HCT116 (cell line): ENCODE measurements at regions not wholly inside any gene's neighbourhood (a gene's known extent, or its start where the extent isn't known, plus 50 kb on each side); places are given as distances from the start of the nearest gene placed in this dataset.

Source experiments
- ATAC-seq: fragments of 200-7000 bp; cut with Tn5 transposase; 2 replicates; pipeline ENCODE4 v1.9.1; 2020; ENCODE audit warnings: mild to moderate bottlenecking, moderate library complexity
- BruUV-seq: library from RNA; stranded (reverse); fragments of 400-500 nt; replicated peaks from 2 replicates; lab custom pipeline; 2021; lab: Mats Ljungman, UMichigan
- CTCF ChIA-PET: fragments of 300-600 bp; sonication (Branson Sonifier 250); formaldehyde crosslinking; loops from one replicate; lab custom pipeline; 2021; ENCODE audit warnings: antibody characterized with exemption; lab: Charles Lee
- POLR2A ChIA-PET: fragments of 300-600, 350-600 bp; sonication (Branson Sonifier 250); formaldehyde crosslinking; loops from one replicate; lab custom pipeline; 2021; ENCODE audit warnings: antibody characterized with exemption; lab: Charles Lee
- RAD21 ChIA-PET, 2 experiments: fragments of 300-600 bp; sonication (Branson Sonifier 250); formaldehyde crosslinking; loops; one replicate each; lab custom pipeline; 2023; ENCODE audit warnings: low total read pairs in 2 of 2; ENCODE audit not compliant: uncharacterized antibody in 2 of 2, unreplicated experiment in 2 of 2, low non-redundant PET in 1 of 2; lab: Charles Lee
- DNase-seq: peaks from one replicate; pipeline ENCODE4 v3.0.0-alpha.2; 2010; ENCODE audit warnings: low read depth, low spot score
- H2AFZ ChIP-seq: fragments of 200-600 bp; shearing (Covaris generic), sonication (generic); 2 replicates; pipeline ENCODE4 v1.6.1; 2017; ENCODE audit warnings: low read depth, mixed run types, mixed read lengths, antibody characterized with exemption, low read length; ENCODE audit not compliant: poor library complexity, severe bottlenecking
- H3K27ac ChIP-seq: 2 replicates; pipeline ENCODE4 v1.5.1; 2012; ENCODE audit warnings: low read depth, low read length
- H3K27me3 ChIP-seq: fragments of 200-600 bp; sonication (generic); 2 replicates; pipeline ENCODE4 v1.6.1; 2016; ENCODE audit warnings: mixed run types, low read length, mixed read lengths; ENCODE audit not compliant: insufficient read depth
- H3K36me3 ChIP-seq, 2 experiments: fragments of 200-500 bp in 1 of 2; fragments of 200-600 bp in 1 of 2; sonication (Bioruptor generic) in 1 of 2; sonication (generic) in 1 of 2; 2 replicates each; pipeline versions ENCODE4 v1.5.1 to v1.6.1; 2014 to 2016; ENCODE audit warnings: low read length in 2 of 2, inconsistent platforms in 1 of 2, mixed read lengths in 1 of 2, mixed run types in 1 of 2; ENCODE audit not compliant: insufficient read depth in 2 of 2, control insufficient read depth in 1 of 2
- H3K4me1 ChIP-seq, 2 experiments: fragments of 200-600 bp in 1 of 2; sonication (generic) in 1 of 2; 2 replicates each; pipeline versions ENCODE4 v1.5.1 to v1.6.1; 2012 to 2017; ENCODE audit warnings: low read length in 2 of 2, inconsistent platforms in 1 of 2, mild to moderate bottlenecking in 1 of 2, mixed read lengths in 1 of 2, mixed run types in 1 of 2, moderate library complexity in 1 of 2; ENCODE audit not compliant: insufficient read depth in 2 of 2, control insufficient read depth in 1 of 2
- H3K4me2 ChIP-seq: fragments of 200-600 bp; sonication (generic); 2 replicates; pipeline ENCODE4 v1.6.1; 2017; ENCODE audit warnings: mixed run types, low read length, mixed read lengths
- H3K4me3 ChIP-seq, 2 experiments: fragments of 200-600 bp in 1 of 2; sonication (generic) in 1 of 2; replicated peaks in 1 of 2; 2 replicates each; pipeline ENCODE4 v1.5.1; 2011 to 2016; ENCODE audit warnings: low read length in 2 of 2, control low read depth in 1 of 2, low read depth in 1 of 2, mild to moderate bottlenecking in 1 of 2, mixed read lengths in 1 of 2, mixed run types in 1 of 2
- H3K79me2 ChIP-seq: fragments of 200-600 bp; sonication (generic); 2 replicates; pipeline ENCODE4 v1.6.1; 2017; ENCODE audit warnings: mild to moderate bottlenecking, mixed run types, low read length, moderate library complexity, mixed read lengths; ENCODE audit not compliant: insufficient read depth
- H3K9ac ChIP-seq: fragments of 200-600 bp; sonication (generic); 2 replicates; pipeline ENCODE4 v1.6.1; 2016; ENCODE audit warnings: low read length, mixed read lengths
- H3K9me2 ChIP-seq: fragments of 200-600 bp; sonication (generic), shearing (Covaris generic); 2 replicates; pipeline ENCODE4 v1.6.1; 2017; ENCODE audit warnings: mixed run types, mild to moderate bottlenecking, moderate library complexity; ENCODE audit not compliant: insufficient read depth
- H3K9me3 ChIP-seq, 2 experiments: fragments of 200-500 bp in 1 of 2; fragments of 200-600 bp in 1 of 2; sonication (Bioruptor generic) in 1 of 2; sonication (generic) in 1 of 2; 2 replicates each; pipeline ENCODE4 v1.6.1; 2014 to 2017; ENCODE audit warnings: low read length in 2 of 2, mixed read lengths in 2 of 2, inconsistent platforms in 1 of 2, low read depth in 1 of 2, mild to moderate bottlenecking in 1 of 2, mixed run types in 1 of 2, moderate library complexity in 1 of 2; ENCODE audit not compliant: control insufficient read depth in 1 of 2, insufficient read depth in 1 of 2
- H4K20me1 ChIP-seq: fragments of 200-600 bp; sonication (generic), shearing (Covaris generic); 2 replicates; pipeline ENCODE4 v1.6.1; 2017; ENCODE audit warnings: mixed run types, mild to moderate bottlenecking, moderate library complexity; ENCODE audit not compliant: insufficient read depth
- CBX3 ChIP-seq: IDR thresholded peaks from 2 replicates; pipeline ENCODE4 v1.6.1; 2012; ENCODE audit warnings: low read depth
- CEBPB ChIP-seq: IDR thresholded peaks from 2 replicates; pipeline ENCODE4 v1.6.1; 2012; ENCODE audit warnings: low read depth
- CTCF ChIP-seq, 3 experiments: fragments of 200-600 bp in 1 of 3; sonication (generic) in 1 of 3; IDR thresholded peaks in 2 of 3; conservative IDR thresholded peaks in 1 of 3; 2 replicates each; pipeline ENCODE4 v1.5.1; 2012 to 2017; ENCODE audit warnings: low read depth in 2 of 3, low read length in 2 of 3, antibody characterized with exemption in 1 of 3, borderline replicate concordance in 1 of 3, control low read depth in 1 of 3, mild to moderate bottlenecking in 1 of 3, mixed read lengths in 1 of 3, mixed run types in 1 of 3, moderate library complexity in 1 of 3; ENCODE audit not compliant: insufficient read depth in 1 of 3
- EZH2phosphoT487 ChIP-seq: fragments of 200-600 bp; IDR thresholded peaks from 2 replicates; pipeline ENCODE4 v1.6.1; 2018; ENCODE audit warnings: antibody characterized with exemption, borderline replicate concordance
- JUND ChIP-seq: IDR thresholded peaks from 2 replicates; pipeline ENCODE4 v1.6.1; 2012
- MAX ChIP-seq: IDR thresholded peaks from 2 replicates; pipeline ENCODE4 v1.6.1; 2012
- POLR2A ChIP-seq: IDR thresholded peaks from 2 replicates; pipeline ENCODE4 v1.7.0; 2011; ENCODE audit warnings: borderline replicate concordance; ENCODE audit not compliant: insufficient read depth, insufficient read length; ENCODE audit errors: extremely low read depth
- POLR2AphosphoS5 ChIP-seq: IDR thresholded peaks from 2 replicates; pipeline ENCODE4 v1.6.1; 2011; ENCODE audit warnings: mild to moderate bottlenecking, low read depth, low read length, moderate library complexity
- RAD21 ChIP-seq: IDR thresholded peaks from 2 replicates; pipeline ENCODE4 v1.6.1; 2012; ENCODE audit warnings: low read depth, mild to moderate bottlenecking
- SIN3A ChIP-seq: IDR thresholded peaks from 2 replicates; pipeline ENCODE4 v1.6.1; 2012; ENCODE audit warnings: low read depth
- TCF7L2 ChIP-seq: IDR thresholded peaks from 2 replicates; pipeline ENCODE4 v1.7.0; 2011; ENCODE audit warnings: borderline replicate concordance, inconsistent platforms; ENCODE audit not compliant: insufficient read depth, insufficient read length; ENCODE audit errors: extremely low read depth
- YY1 ChIP-seq: IDR thresholded peaks from 2 replicates; pipeline ENCODE4 v1.6.1; 2011; ENCODE audit warnings: low read length, low read depth, moderate library complexity, mild to moderate bottlenecking; ENCODE audit not compliant: insufficient replicate concordance; ENCODE audit errors: extremely low read depth
- ZBTB33 ChIP-seq: IDR thresholded peaks from 2 replicates; pipeline ENCODE4 v1.6.1; 2011; ENCODE audit warnings: mild to moderate bottlenecking, low read length, moderate library complexity; ENCODE audit not compliant: insufficient replicate concordance; ENCODE audit errors: extremely low read depth
- ZFX ChIP-seq: fragments of 450-650 bp; IDR thresholded peaks from 2 replicates; pipeline ENCODE4 v1.6.1; 2017
- ZNF274 ChIP-seq: fragments of 200-500 bp; sonication (Bioruptor generic); IDR thresholded peaks from 2 replicates; pipeline ENCODE4 v1.6.1; 2014; ENCODE audit warnings: mild to moderate bottlenecking, low read depth, low read length, inconsistent platforms
- intact Hi-C: fragments of 100-400 bp; cut with micrococcal nuclease; formaldehyde crosslinking; loops from 2 replicates; pipeline ENCODE4 v1.10.0; 2022

- BruUV-seq = no TSS peak
- TF ChIP-seq POLR2AphosphoS5 = no peak
- TF ChIP-seq RAD21 = no peak
- no peak for TF ChIP-seq CBX3
- no peak for TF ChIP-seq ZNF274
- no peak for TF ChIP-seq ZFX
- no peak for TF ChIP-seq SIN3A
- no peak for TF ChIP-seq TCF7L2
- no peak for TF ChIP-seq JUND
- TF ChIP-seq CTCF (IDR thresholded peaks at IDR 0.05 in 2 of 3, conservative IDR thresholded peaks at IDR 0.05 in 1 of 3; ENCODE audit: borderline replicate concordance in 1 of 3, insufficient read depth in 1 of 3, low read depth in 2 of 3, low read length in 2 of 3) = no peak
- Histone ChIP-seq H3K9ac (no peak overlapping the region), H3K4me1 (peaks cover 6 to 7% of the 10 kb centered on the region in 2 experiments; a peak in 3 of 4 replicates), H2AFZ (no peak overlapping the region), H4K20me1 (no peaks in the 10 kb centered on the region), H3K27me3 (no peaks in the 10 kb centered on the region), H3K79me2 (no peaks in the 10 kb centered on the region), H3K9me2 (no peaks in the 10 kb centered on the region), H3K4me2 (no peak overlapping the region), H3K27ac (no peak overlapping the region), H3K4me3 (no peak overlapping the region), H3K9me3 (no peaks in the 10 kb centered on the region), H3K36me3 (no peaks in the 10 kb centered on the region)
- ChIA-PET CTCF (no interaction called here), POLR2A (no interaction called here), RAD21 (no interaction called here)
- intact Hi-C loops = no loop called here
- no peak for DNase-seq
- no peak for ATAC-seq
Measured at GRCh38 chr6:170128346-170128745, 162.5 kb downstream of the DLL1 start.

- no peaks in the 10 kb centered on the region; a peak in 1 of 4 replicates for H3K9me3 ChIP-seq
- no peaks in the 10 kb centered on the region for H3K27me3 ChIP-seq
- no peak overlapping the region for H3K4me3 ChIP-seq
- POLR2A ChIA-PET = no interaction called here
- H3K4me1 ChIP-seq = peaks cover 6 to 7% of the 10 kb centered on the region in 2 experiments; a peak in 3 of 4 replicates
- H3K36me3 ChIP-seq = no peaks in the 10 kb centered on the region
- no peak for DNase-seq
- no peaks in the 10 kb centered on the region for H3K9me2 ChIP-seq
- ATAC-seq = no peak
- no peak overlapping the region for H3K9ac ChIP-seq
- H4K20me1 ChIP-seq = no peaks in the 10 kb centered on the region
- no peak overlapping the region for H2AFZ ChIP-seq
- H3K79me2 ChIP-seq = no peaks in the 10 kb centered on the region
- RAD21 ChIA-PET = interaction anchor here in 1 of 2 experiments (0.6 kb wide), 1 partner anchor 218 kb away, joined by 3 read pairs; no protein-coding TSS in a partner anchor
- intact Hi-C loops = no loop called here
- CTCF ChIA-PET = no interaction called here
- no TSS peak for BruUV-seq
- H3K27ac ChIP-seq = no peak overlapping the region
- H3K4me2 ChIP-seq = no peak overlapping the region
- TF ChIP-seq TCF7L2 (no peak), CEBPB (no peak), YY1 (no peak), POLR2AphosphoS5 (no peak), ZFX (no peak), POLR2A (no peak), MAX (no peak), EZH2phosphoT487 (no peak), ZBTB33 (no peak), RAD21 (no peak)
Measured at GRCh38 chr6:170127151-170127550, 163.7 kb downstream of the DLL1 start.
